ENCODE measurements at regions not wholly inside any gene's neighbourhood (a gene's known extent, or its start where the extent isn't known, plus 50 kb on each side); places are given as distances from the start of the nearest gene placed in this dataset.

GRCh38 chr12:42905419-42905705 is 315.8 kb upstream of the PRICKLE1 start:
- no peak for TF ChIP-seq CTCF (IDR thresholded peaks at IDR 0.05)

GRCh38 chr12:42904683-42905418 is 315.3 kb upstream of the PRICKLE1 start:
- no peak for TF ChIP-seq CTCF (IDR thresholded peaks at IDR 0.05)

- TF ChIP-seq CTCF (IDR thresholded peaks at IDR 0.05) = no peak
Measured at GRCh38 chr12:42903736-42904135, 314.2 kb upstream of the PRICKLE1 start.

GRCh38 chr12:42902001-42902400 is 312.5 kb upstream of the PRICKLE1 start:
- TF ChIP-seq CTCF (IDR thresholded peaks at IDR 0.05) = no peak

GRCh38 chr12:42893803-42894202 is 304.3 kb upstream of the PRICKLE1 start:
- no peak for TF ChIP-seq CTCF (IDR thresholded peaks at IDR 0.05)

GRCh38 chr12:42892702-42893551 is 303.4 kb upstream of the PRICKLE1 start:
- no peak for TF ChIP-seq CTCF (IDR thresholded peaks at IDR 0.05)

GRCh38 chr12:42887657-42888056 is 298.1 kb upstream of the PRICKLE1 start:
- TF ChIP-seq CTCF (IDR thresholded peaks at IDR 0.05) = no peak
